ENCODE measurements at regions not wholly inside any gene's neighbourhood (a gene's known extent, or its start where the extent isn't known, plus 50 kb on each side); places are given as distances from the start of the nearest gene placed in this dataset.
"Not testable (repeated sequence)": the region's sequence is repeated elsewhere in the genome, so short reads cannot be mapped to it uniquely, and the experiment has no call there.

- H3K4me1 Mint-ChIP-seq: peaks cover 29% of the 10 kb centered on the region
- DNase-seq (no peak), ATAC-seq (ENCODE audit: low read depth) (no peak)
- ChIA-PET POLR2A (no interaction called here), CTCF (no interaction called here)
- H3K36me3 Mint-ChIP-seq (ENCODE audit: low read depth): no peaks in the 10 kb centered on the region
- no peak overlapping the region for H3K4me3 Mint-ChIP-seq
- no peak overlapping the region for H3K27ac Mint-ChIP-seq
- intact Hi-C loops (cut with micrococcal nuclease): loop anchor here (5.0 kb wide), 1 partner anchor 397 kb away; the partner anchor contains the start of gene TBC1D32
- no peaks in the 10 kb centered on the region for H3K9me3 Mint-ChIP-seq
- TF ChIP-seq, protein P1, sequence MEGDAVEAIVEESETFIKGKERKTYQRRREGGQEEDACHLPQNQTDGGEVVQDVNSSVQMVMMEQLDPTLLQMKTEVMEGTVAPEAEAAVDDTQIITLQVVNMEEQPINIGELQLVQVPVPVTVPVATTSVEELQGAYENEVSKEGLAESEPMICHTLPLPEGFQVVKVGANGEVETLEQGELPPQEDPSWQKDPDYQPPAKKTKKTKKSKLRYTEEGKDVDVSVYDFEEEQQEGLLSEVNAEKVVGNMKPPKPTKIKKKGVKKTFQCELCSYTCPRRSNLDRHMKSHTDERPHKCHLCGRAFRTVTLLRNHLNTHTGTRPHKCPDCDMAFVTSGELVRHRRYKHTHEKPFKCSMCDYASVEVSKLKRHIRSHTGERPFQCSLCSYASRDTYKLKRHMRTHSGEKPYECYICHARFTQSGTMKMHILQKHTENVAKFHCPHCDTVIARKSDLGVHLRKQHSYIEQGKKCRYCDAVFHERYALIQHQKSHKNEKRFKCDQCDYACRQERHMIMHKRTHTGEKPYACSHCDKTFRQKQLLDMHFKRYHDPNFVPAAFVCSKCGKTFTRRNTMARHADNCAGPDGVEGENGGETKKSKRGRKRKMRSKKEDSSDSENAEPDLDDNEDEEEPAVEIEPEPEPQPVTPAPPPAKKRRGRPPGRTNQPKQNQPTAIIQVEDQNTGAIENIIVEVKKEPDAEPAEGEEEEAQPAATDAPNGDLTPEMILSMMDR (IDR thresholded peaks at IDR 0.05): no peak
- H3K27me3 Mint-ChIP-seq: no peaks in the 10 kb centered on the region
Measured at GRCh38 chr6:120935016-120935415, 399.3 kb downstream of the TBC1D32 start.

- POLR2A ChIA-PET; H3K27me3 Mint-ChIP-seq; H3K9me3 Mint-ChIP-seq; H3K4me3 Mint-ChIP-seq; DNase-seq; intact Hi-C loops (cut with micrococcal nuclease); H3K36me3 Mint-ChIP-seq (ENCODE audit: low read depth); ATAC-seq (ENCODE audit: low read depth); H3K4me1 Mint-ChIP-seq; H3K27ac Mint-ChIP-seq; CTCF ChIA-PET: not testable (repeated sequence)
Measured at GRCh38 chr6:120931520-120932180, 402.6 kb downstream of the TBC1D32 start.

DNA sequence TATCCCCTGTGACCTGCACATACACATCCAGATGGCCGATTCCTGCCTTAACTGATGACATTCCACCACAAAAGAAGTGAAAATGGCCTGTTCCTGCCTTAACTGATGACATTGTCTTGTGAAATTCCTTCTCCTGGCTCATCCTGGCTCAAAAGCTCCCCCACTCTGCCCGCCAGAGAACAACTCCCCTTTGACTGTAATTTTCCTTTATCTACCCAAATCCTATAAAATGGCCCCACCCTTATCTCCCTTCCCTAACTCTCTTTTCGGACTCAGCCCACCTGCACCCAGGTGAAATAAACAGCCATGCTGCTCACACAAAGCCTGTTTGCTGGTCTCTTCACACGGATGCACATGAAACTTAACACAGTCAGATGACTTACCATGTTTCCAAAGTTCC lies 403.8 kb downstream of the TBC1D32 start:
- H3K4me3 Mint-ChIP-seq; POLR2A ChIA-PET; H3K36me3 Mint-ChIP-seq (ENCODE audit: low read depth); H3K4me1 Mint-ChIP-seq; DNase-seq; intact Hi-C loops (cut with micrococcal nuclease); CTCF ChIA-PET; ATAC-seq (ENCODE audit: low read depth); H3K27me3 Mint-ChIP-seq; H3K27ac Mint-ChIP-seq; H3K9me3 Mint-ChIP-seq: not testable (repeated sequence)

DNA sequence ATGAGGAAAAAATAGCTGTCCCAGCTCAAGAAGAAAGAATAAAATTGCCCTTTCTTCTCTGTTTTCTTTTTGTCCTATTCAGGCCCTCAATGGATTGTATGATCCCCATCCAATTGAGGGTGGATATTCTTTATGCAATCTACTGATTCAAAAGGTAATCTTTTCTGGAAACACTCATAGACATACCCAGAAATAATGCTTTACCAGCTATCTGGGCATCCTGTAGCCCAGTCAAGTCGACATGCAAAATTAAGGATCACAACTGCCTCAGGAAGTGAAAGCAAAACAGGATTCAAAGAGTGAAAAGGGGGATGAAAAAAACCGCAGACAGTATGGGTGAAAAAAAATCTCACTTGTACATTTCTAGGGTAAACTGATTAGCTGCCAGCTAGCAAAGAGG lies 410.1 kb downstream of the TBC1D32 start:
- ChIA-PET CTCF (no interaction called here), POLR2A (no interaction called here)
- peaks cover 3% of the 10 kb centered on the region for H3K9me3 Mint-ChIP-seq
- DNase-seq (no peak), ATAC-seq (ENCODE audit: low read depth) (no peak)
- no peaks in the 10 kb centered on the region for H3K36me3 Mint-ChIP-seq (ENCODE audit: low read depth)
- no peaks in the 10 kb centered on the region for H3K27me3 Mint-ChIP-seq
- intact Hi-C loops (cut with micrococcal nuclease): no loop called here
- no peak overlapping the region for H3K4me3 Mint-ChIP-seq
- TF ChIP-seq, protein P1 (IDR thresholded peaks at IDR 0.05): no peak
- H3K27ac Mint-ChIP-seq: no peak overlapping the region
- H3K4me1 Mint-ChIP-seq: no peaks in the 10 kb centered on the region

DNA sequence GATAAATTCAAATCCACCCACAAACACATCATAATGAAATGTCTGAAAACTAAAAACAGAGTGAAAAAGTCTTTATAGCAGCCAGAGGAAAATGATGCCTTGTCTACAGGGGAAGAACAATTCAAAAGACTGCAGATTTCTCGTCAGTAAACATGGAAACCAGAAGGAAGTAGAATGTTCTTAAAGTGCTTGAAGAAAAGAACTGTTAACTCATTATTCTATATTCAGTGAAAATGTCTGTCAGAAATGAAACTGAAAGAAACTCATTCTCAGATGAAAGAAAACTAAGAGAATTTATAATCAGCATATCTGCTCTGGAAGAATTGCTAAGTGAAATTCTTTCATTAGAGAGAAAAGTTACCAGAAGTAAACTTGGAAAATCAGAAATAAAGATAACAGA lies 416.1 kb downstream of the TBC1D32 start:
- ATAC-seq (ENCODE audit: low read depth) (no peak), DNase-seq (no peak)
- Mint-ChIP-seq H3K27me3 (no peaks in the 10 kb centered on the region), H3K9me3 (peaks cover 2% of the 10 kb centered on the region), H3K36me3 (ENCODE audit: low read depth) (no peaks in the 10 kb centered on the region), H3K4me1 (no peaks in the 10 kb centered on the region), H3K4me3 (no peak overlapping the region), H3K27ac (no peak overlapping the region)
- CTCF ChIA-PET: no interaction called here
- TF ChIP-seq, protein P1 (IDR thresholded peaks at IDR 0.05): no peak
- intact Hi-C loops (cut with micrococcal nuclease): no loop called here
- POLR2A ChIA-PET: no interaction called here

GRCh38 chr6:120916844-120917243 lies 417.4 kb downstream of the TBC1D32 start:
- TF ChIP-seq, protein P1 (IDR thresholded peaks at IDR 0.05): no peak
- Mint-ChIP-seq H3K9me3 (peaks cover 2% of the 10 kb centered on the region), H3K36me3 (ENCODE audit: low read depth) (no peaks in the 10 kb centered on the region), H3K4me1 (no peaks in the 10 kb centered on the region), H3K27ac (no peak overlapping the region), H3K4me3 (no peak overlapping the region), H3K27me3 (no peaks in the 10 kb centered on the region)
- ATAC-seq (ENCODE audit: low read depth): no peak
- ChIA-PET CTCF (no interaction called here), POLR2A (no interaction called here)
- intact Hi-C loops (cut with micrococcal nuclease): no loop called here
- DNase-seq: no peak
